HCT116 (cell line): ENCODE measurements at regions not wholly inside any gene's neighbourhood (a gene's known extent, or its start where the extent isn't known, plus 50 kb on each side); places are given as distances from the start of the nearest gene placed in this dataset.

Experiments
- ATAC-seq: fragments of 200-7000 bp; cut with Tn5 transposase; 2 replicates; pipeline ENCODE4 v1.9.1; 2020; ENCODE audit warnings: mild to moderate bottlenecking, moderate library complexity
- BruUV-seq: library from RNA; stranded (reverse); fragments of 400-500 nt; replicated peaks from 2 replicates; lab custom pipeline; 2021; lab: Mats Ljungman, UMichigan
- CTCF ChIA-PET: fragments of 300-600 bp; sonication (Branson Sonifier 250); formaldehyde crosslinking; loops from one replicate; lab custom pipeline; 2021; ENCODE audit warnings: antibody characterized with exemption; lab: Charles Lee
- POLR2A ChIA-PET: fragments of 300-600, 350-600 bp; sonication (Branson Sonifier 250); formaldehyde crosslinking; loops from one replicate; lab custom pipeline; 2021; ENCODE audit warnings: antibody characterized with exemption; lab: Charles Lee
- RAD21 ChIA-PET, 2 experiments: fragments of 300-600 bp; sonication (Branson Sonifier 250); formaldehyde crosslinking; loops; one replicate each; lab custom pipeline; 2023; ENCODE audit warnings: low total read pairs in 2 of 2; ENCODE audit not compliant: uncharacterized antibody in 2 of 2, unreplicated experiment in 2 of 2, low non-redundant PET in 1 of 2; lab: Charles Lee
- DNase-seq: peaks from one replicate; pipeline ENCODE4 v3.0.0-alpha.2; 2010; ENCODE audit warnings: low read depth, low spot score
- H2AFZ ChIP-seq: fragments of 200-600 bp; shearing (Covaris generic), sonication (generic); 2 replicates; pipeline ENCODE4 v1.6.1; 2017; ENCODE audit warnings: low read depth, mixed run types, mixed read lengths, antibody characterized with exemption, low read length; ENCODE audit not compliant: poor library complexity, severe bottlenecking
- H3K27ac ChIP-seq: 2 replicates; pipeline ENCODE4 v1.5.1; 2012; ENCODE audit warnings: low read depth, low read length
- H3K27me3 ChIP-seq: fragments of 200-600 bp; sonication (generic); 2 replicates; pipeline ENCODE4 v1.6.1; 2016; ENCODE audit warnings: mixed run types, low read length, mixed read lengths; ENCODE audit not compliant: insufficient read depth
- H3K36me3 ChIP-seq, 2 experiments: fragments of 200-500 bp in 1 of 2; fragments of 200-600 bp in 1 of 2; sonication (Bioruptor generic) in 1 of 2; sonication (generic) in 1 of 2; 2 replicates each; pipeline versions ENCODE4 v1.5.1 to v1.6.1; 2014 to 2016; ENCODE audit warnings: low read length in 2 of 2, inconsistent platforms in 1 of 2, mixed read lengths in 1 of 2, mixed run types in 1 of 2; ENCODE audit not compliant: insufficient read depth in 2 of 2, control insufficient read depth in 1 of 2
- H3K4me1 ChIP-seq, 2 experiments: fragments of 200-600 bp in 1 of 2; sonication (generic) in 1 of 2; 2 replicates each; pipeline versions ENCODE4 v1.5.1 to v1.6.1; 2012 to 2017; ENCODE audit warnings: low read length in 2 of 2, inconsistent platforms in 1 of 2, mild to moderate bottlenecking in 1 of 2, mixed read lengths in 1 of 2, mixed run types in 1 of 2, moderate library complexity in 1 of 2; ENCODE audit not compliant: insufficient read depth in 2 of 2, control insufficient read depth in 1 of 2
- H3K4me2 ChIP-seq: fragments of 200-600 bp; sonication (generic); 2 replicates; pipeline ENCODE4 v1.6.1; 2017; ENCODE audit warnings: mixed run types, low read length, mixed read lengths
- H3K4me3 ChIP-seq, 2 experiments: fragments of 200-600 bp in 1 of 2; sonication (generic) in 1 of 2; replicated peaks in 1 of 2; 2 replicates each; pipeline ENCODE4 v1.5.1; 2011 to 2016; ENCODE audit warnings: low read length in 2 of 2, control low read depth in 1 of 2, low read depth in 1 of 2, mild to moderate bottlenecking in 1 of 2, mixed read lengths in 1 of 2, mixed run types in 1 of 2
- H3K79me2 ChIP-seq: fragments of 200-600 bp; sonication (generic); 2 replicates; pipeline ENCODE4 v1.6.1; 2017; ENCODE audit warnings: mild to moderate bottlenecking, mixed run types, low read length, moderate library complexity, mixed read lengths; ENCODE audit not compliant: insufficient read depth
- H3K9ac ChIP-seq: fragments of 200-600 bp; sonication (generic); 2 replicates; pipeline ENCODE4 v1.6.1; 2016; ENCODE audit warnings: low read length, mixed read lengths
- H3K9me2 ChIP-seq: fragments of 200-600 bp; sonication (generic), shearing (Covaris generic); 2 replicates; pipeline ENCODE4 v1.6.1; 2017; ENCODE audit warnings: mixed run types, mild to moderate bottlenecking, moderate library complexity; ENCODE audit not compliant: insufficient read depth
- H3K9me3 ChIP-seq, 2 experiments: fragments of 200-500 bp in 1 of 2; fragments of 200-600 bp in 1 of 2; sonication (Bioruptor generic) in 1 of 2; sonication (generic) in 1 of 2; 2 replicates each; pipeline ENCODE4 v1.6.1; 2014 to 2017; ENCODE audit warnings: low read length in 2 of 2, mixed read lengths in 2 of 2, inconsistent platforms in 1 of 2, low read depth in 1 of 2, mild to moderate bottlenecking in 1 of 2, mixed run types in 1 of 2, moderate library complexity in 1 of 2; ENCODE audit not compliant: control insufficient read depth in 1 of 2, insufficient read depth in 1 of 2
- H4K20me1 ChIP-seq: fragments of 200-600 bp; sonication (generic), shearing (Covaris generic); 2 replicates; pipeline ENCODE4 v1.6.1; 2017; ENCODE audit warnings: mixed run types, mild to moderate bottlenecking, moderate library complexity; ENCODE audit not compliant: insufficient read depth
- CEBPB ChIP-seq: IDR thresholded peaks from 2 replicates; pipeline ENCODE4 v1.6.1; 2012; ENCODE audit warnings: low read depth
- CTCF ChIP-seq, 3 experiments: fragments of 200-600 bp in 1 of 3; sonication (generic) in 1 of 3; IDR thresholded peaks in 2 of 3; conservative IDR thresholded peaks in 1 of 3; 2 replicates each; pipeline ENCODE4 v1.5.1; 2012 to 2017; ENCODE audit warnings: low read depth in 2 of 3, low read length in 2 of 3, antibody characterized with exemption in 1 of 3, borderline replicate concordance in 1 of 3, control low read depth in 1 of 3, mild to moderate bottlenecking in 1 of 3, mixed read lengths in 1 of 3, mixed run types in 1 of 3, moderate library complexity in 1 of 3; ENCODE audit not compliant: insufficient read depth in 1 of 3
- ELF1 ChIP-seq: IDR thresholded peaks from 2 replicates; pipeline ENCODE4 v1.6.1; 2012; ENCODE audit warnings: low read depth, borderline replicate concordance
- EZH2 ChIP-seq: fragments of 200-600 bp; sonication (generic); IDR thresholded peaks from 2 replicates; pipeline ENCODE4 v1.6.1; 2017; ENCODE audit warnings: antibody characterized with exemption, mixed run types
- JUND ChIP-seq: IDR thresholded peaks from 2 replicates; pipeline ENCODE4 v1.6.1; 2012
- MAX ChIP-seq: IDR thresholded peaks from 2 replicates; pipeline ENCODE4 v1.6.1; 2012
- POLR2A ChIP-seq: IDR thresholded peaks from 2 replicates; pipeline ENCODE4 v1.7.0; 2011; ENCODE audit warnings: borderline replicate concordance; ENCODE audit not compliant: insufficient read depth, insufficient read length; ENCODE audit errors: extremely low read depth
- POLR2AphosphoS5 ChIP-seq: IDR thresholded peaks from 2 replicates; pipeline ENCODE4 v1.6.1; 2011; ENCODE audit warnings: mild to moderate bottlenecking, low read depth, low read length, moderate library complexity
- REST ChIP-seq: IDR thresholded peaks from 2 replicates; pipeline ENCODE4 v1.6.1; 2012; ENCODE audit warnings: low read depth
- TCF7L2 ChIP-seq: IDR thresholded peaks from 2 replicates; pipeline ENCODE4 v1.7.0; 2011; ENCODE audit warnings: borderline replicate concordance, inconsistent platforms; ENCODE audit not compliant: insufficient read depth, insufficient read length; ENCODE audit errors: extremely low read depth
- YY1 ChIP-seq: IDR thresholded peaks from 2 replicates; pipeline ENCODE4 v1.6.1; 2011; ENCODE audit warnings: low read length, low read depth, moderate library complexity, mild to moderate bottlenecking; ENCODE audit not compliant: insufficient replicate concordance; ENCODE audit errors: extremely low read depth
- ZFX ChIP-seq: fragments of 450-650 bp; IDR thresholded peaks from 2 replicates; pipeline ENCODE4 v1.6.1; 2017
- intact Hi-C: fragments of 100-400 bp; cut with micrococcal nuclease; formaldehyde crosslinking; loops from 2 replicates; pipeline ENCODE4 v1.10.0; 2022

- CTCF ChIA-PET = no interaction called here
- RAD21 ChIA-PET = no interaction called here
- ATAC-seq = no peak
- POLR2A ChIA-PET = no interaction called here
- H3K9me3 ChIP-seq = no peaks in the 10 kb centered on the region
- intact Hi-C loops = no loop called here
- TF ChIP-seq ZFX (no peak), MAX (no peak), CTCF (IDR thresholded peaks at IDR 0.05 in 2 of 3, conservative IDR thresholded peaks at IDR 0.05 in 1 of 3; ENCODE audit: borderline replicate concordance in 1 of 3, insufficient read depth in 1 of 3, low read depth in 2 of 3, low read length in 2 of 3) (no peak), JUND (no peak), EZH2 (no peak), TCF7L2 (no peak), POLR2A (no peak), YY1 (no peak), REST (no peak), ELF1 (no peak), CEBPB (no peak), POLR2AphosphoS5 (no peak)
- BruUV-seq = no TSS peak
- DNase-seq = no peak
- H4K20me1 ChIP-seq = no peaks in the 10 kb centered on the region
- H3K4me3 ChIP-seq = no peak overlapping the region
- no peak overlapping the region for H3K9ac ChIP-seq
- no peaks in the 10 kb centered on the region for H3K79me2 ChIP-seq
- no peaks in the 10 kb centered on the region for H3K9me2 ChIP-seq
- H2AFZ ChIP-seq = no peak overlapping the region
- H3K27me3 ChIP-seq = no peaks in the 10 kb centered on the region
- H3K4me2 ChIP-seq = no peak overlapping the region
- H3K27ac ChIP-seq = no peak overlapping the region
- no peaks in the 10 kb centered on the region for H3K36me3 ChIP-seq
- no peaks in the 10 kb centered on the region for H3K4me1 ChIP-seq
Observed at GRCh38 chr3:177946048-177946447, 590.2 kb upstream of the KCNMB2 start.
